ENCODE measurements at regions not wholly inside any gene's neighbourhood (a gene's known extent, or its start where the extent isn't known, plus 50 kb on each side); places are given as distances from the start of the nearest gene placed in this dataset.

DNA sequence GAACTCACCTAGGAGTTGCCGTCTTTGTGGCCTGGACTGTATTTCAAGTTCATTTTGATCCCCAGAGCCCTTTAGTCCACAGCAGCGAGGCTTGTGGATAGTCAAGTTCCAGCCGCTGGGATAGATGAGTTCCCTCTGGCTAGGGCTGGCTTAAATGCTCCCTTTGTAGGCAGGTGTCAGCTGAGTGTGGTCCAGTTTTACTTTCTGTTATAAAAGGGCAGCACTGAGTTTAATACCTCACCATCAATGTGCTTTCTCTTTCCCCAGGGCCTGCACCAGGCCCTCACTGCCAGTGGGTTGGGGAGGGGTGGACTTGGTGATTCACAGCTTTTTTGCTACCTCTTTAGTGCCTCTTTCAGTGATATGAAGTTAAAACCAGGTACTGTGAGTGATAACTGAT is 188.2 kb downstream of the SLCO4C1 start:
- TF ChIP-seq, protein P1, sequence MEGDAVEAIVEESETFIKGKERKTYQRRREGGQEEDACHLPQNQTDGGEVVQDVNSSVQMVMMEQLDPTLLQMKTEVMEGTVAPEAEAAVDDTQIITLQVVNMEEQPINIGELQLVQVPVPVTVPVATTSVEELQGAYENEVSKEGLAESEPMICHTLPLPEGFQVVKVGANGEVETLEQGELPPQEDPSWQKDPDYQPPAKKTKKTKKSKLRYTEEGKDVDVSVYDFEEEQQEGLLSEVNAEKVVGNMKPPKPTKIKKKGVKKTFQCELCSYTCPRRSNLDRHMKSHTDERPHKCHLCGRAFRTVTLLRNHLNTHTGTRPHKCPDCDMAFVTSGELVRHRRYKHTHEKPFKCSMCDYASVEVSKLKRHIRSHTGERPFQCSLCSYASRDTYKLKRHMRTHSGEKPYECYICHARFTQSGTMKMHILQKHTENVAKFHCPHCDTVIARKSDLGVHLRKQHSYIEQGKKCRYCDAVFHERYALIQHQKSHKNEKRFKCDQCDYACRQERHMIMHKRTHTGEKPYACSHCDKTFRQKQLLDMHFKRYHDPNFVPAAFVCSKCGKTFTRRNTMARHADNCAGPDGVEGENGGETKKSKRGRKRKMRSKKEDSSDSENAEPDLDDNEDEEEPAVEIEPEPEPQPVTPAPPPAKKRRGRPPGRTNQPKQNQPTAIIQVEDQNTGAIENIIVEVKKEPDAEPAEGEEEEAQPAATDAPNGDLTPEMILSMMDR (IDR thresholded peaks at IDR 0.05), result no peak
- TF ChIP-seq POLR2A (IDR thresholded peaks at IDR 0.05), result no peak
